HG03460 (cell line): ENCODE measurements at regions not wholly inside any gene's neighbourhood (a gene's known extent, or its start where the extent isn't known, plus 50 kb on each side); places are given as distances from the start of the nearest gene placed in this dataset.
"Not testable (repeated sequence)": the region's sequence is repeated elsewhere in the genome, so short reads cannot be mapped to it uniquely, and the experiment has no call there.

Source experiments
- ATAC-seq: cut with Tn5 transposase; IDR thresholded peaks from one replicate; pipeline ENCODE4 v1.9.1; 2021; ENCODE audit not compliant: unreplicated experiment

DNA sequence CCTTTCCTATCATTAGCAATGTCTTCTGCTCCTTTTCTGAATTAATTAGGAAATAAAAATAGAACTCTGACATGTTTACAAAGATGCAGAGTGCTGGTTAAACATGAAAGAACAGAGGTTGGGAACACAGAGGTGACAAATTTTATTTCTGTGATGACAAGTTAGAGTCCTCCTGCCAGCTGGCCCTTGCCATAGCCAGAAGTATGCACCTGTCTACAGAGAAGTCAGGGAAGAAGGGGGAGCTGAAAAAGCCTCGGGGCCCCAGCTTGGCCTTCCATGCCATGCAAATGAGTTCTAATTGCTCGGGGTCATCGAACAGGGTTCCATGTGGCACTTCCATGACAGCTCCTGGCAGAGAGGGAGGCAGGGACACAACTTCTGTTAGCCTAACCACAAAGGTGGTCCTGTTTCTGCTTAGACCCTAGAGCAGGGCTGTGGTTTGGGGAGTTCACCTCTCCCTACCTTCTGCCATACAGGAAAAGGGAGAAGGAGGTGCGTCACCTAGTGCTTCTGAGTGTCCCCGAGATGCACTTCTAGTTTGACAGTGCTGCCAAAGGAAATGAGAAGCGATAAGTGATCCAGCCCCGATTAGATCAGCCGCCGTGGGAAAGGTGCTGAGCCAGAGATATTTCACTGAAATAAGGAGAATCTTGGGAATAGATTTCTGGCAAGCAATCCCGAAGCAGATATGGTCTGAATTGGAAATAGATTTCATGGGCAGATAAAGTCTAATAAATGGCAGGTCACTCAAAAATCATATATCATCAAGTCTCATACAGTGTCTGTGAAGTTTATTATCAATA lies 155.8 kb upstream of the FOXN3 start:
- ATAC-seq, result no peak

- ATAC-seq, result no peak
Measured at GRCh38 chr14:89571491-89571890, 154.5 kb upstream of the FOXN3 start.

- ATAC-seq, result no peak
Measured at GRCh38 chr14:89566644-89567415, 149.8 kb upstream of the FOXN3 start.

GRCh38 chr14:89566180-89566579 lies 149.1 kb upstream of the FOXN3 start:
- ATAC-seq, result no peak

- no peak for ATAC-seq
Measured at GRCh38 chr14:89565607-89566006, 148.6 kb upstream of the FOXN3 start.

DNA sequence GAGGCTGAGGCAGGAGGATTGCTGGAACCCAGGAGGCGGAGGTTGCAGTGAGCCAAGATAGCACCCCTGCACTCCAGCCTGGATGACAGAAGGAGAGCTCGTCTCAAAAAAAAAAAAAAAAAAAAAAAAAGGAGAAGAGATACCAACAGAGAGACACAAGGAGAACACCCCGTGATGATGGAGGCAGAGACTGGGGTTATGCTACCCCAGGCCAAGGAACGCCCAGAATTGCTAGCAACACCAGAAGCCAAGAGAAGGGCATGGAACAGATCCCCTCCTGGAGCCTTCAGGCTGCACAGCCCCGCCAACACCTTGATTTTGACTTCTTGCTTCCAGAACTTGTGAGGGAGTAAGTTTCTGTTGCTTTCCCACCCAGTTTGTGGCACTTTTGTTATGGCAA lies 148.0 kb upstream of the FOXN3 start:
- no peak for ATAC-seq

GRCh38 chr14:89564286-89564957 lies 147.4 kb upstream of the FOXN3 start:
- ATAC-seq, result no peak

DNA sequence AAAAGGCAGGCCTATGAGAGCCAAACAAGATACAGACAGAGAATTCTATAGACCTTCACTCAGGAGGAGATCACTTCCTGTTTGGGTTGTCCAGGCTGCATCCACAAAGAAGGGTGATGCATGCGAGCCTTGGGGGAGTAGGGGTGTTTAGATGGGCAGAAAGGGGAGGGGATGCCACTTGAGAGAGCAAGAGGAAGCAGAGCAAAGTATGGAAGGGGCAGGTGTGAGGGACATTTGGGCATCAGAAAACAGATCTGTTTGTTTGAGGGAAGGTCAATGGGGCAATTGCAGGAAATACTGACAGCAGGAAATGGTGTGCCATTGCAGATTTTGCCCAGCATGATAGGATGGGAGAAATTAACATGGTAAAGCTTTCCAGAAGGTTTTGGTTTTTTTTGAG lies 146.4 kb upstream of the FOXN3 start:
- no peak for ATAC-seq

DNA sequence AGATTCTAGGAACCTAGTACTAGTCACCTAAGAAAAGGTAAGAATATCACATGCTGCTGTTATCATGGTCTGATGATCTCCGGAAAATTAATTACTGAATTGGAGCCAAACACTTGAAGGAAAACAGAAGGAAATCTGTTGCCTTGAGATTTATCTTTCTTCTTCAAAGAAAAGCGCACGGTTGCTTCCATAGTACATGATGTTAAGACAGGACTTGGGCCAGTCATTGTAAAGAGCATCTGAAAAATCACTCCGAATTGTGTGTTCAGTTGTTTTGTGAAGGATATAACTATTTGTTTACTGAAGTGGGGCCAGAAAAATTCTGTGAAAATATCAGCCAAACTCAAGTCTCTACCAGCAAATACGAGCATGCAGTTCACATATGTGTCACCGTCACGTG lies 134.9 kb upstream of the FOXN3 start:
- no peak for ATAC-seq

GRCh38 chr14:89551432-89551831 lies 134.4 kb upstream of the FOXN3 start:
- no peak for ATAC-seq

GRCh38 chr14:89550821-89551220 lies 133.8 kb upstream of the FOXN3 start:
- no peak for ATAC-seq

DNA sequence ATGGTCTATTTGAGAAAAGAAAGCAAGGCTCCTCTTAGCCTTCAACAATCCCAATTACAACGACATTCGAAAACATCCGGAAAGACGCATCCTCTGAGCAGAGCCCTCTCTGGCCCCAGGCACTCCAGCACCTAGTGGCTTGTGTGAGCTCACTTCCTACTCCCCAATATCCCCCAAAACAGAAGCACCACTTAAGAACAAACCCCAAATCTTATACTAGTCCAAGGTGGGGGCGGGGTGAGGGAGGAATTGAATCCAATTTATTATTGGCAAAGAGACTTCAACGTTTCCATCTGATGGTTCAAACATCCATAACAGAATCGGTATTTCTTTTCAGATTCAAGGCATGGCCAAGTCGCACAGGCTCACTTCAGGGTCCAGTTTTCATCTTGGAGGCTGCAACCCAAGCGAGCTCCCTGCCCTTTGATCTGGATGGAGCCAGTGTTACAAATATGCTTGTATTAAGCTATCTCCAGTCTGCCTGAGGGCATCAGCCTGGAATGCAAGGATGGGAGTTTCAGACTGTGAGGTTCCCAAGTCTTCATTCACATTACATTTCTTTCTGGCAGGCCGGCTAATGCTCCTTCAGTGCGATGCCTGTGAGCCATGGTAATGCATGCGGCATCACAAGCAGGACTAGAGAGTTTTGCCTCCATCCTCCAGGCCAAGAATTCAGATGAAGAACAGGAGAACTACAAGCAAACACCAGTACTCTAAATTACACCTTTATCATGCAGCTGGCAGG lies 132.5 kb upstream of the FOXN3 start:
- ATAC-seq, result no peak

- not testable (repeated sequence) for ATAC-seq
Measured at GRCh38 chr14:89547047-89547446, 130.0 kb upstream of the FOXN3 start.

- no peak for ATAC-seq
Measured at GRCh38 chr14:89544636-89545301, 127.7 kb upstream of the FOXN3 start.

DNA sequence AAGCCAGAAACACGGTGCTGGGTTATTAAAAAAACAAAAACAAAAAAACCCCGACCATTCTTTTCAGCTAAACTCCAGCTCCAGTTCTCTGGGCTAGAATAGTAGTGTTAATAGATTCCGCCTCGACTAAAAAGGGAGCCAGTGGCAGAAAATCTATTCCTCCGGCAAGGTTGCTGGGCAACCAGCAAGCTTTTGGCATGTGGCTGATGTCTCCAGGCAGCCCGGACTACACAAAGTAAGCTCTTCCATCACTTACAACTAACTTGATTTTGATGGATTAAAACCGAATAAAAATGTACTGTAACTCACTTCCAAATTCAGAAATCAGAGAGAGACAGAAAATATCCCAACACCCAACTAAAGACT lies 126.4 kb upstream of the FOXN3 start:
- ATAC-seq, result no peak

GRCh38 chr14:89542786-89543424 lies 125.9 kb upstream of the FOXN3 start:
- ATAC-seq, result no peak

DNA sequence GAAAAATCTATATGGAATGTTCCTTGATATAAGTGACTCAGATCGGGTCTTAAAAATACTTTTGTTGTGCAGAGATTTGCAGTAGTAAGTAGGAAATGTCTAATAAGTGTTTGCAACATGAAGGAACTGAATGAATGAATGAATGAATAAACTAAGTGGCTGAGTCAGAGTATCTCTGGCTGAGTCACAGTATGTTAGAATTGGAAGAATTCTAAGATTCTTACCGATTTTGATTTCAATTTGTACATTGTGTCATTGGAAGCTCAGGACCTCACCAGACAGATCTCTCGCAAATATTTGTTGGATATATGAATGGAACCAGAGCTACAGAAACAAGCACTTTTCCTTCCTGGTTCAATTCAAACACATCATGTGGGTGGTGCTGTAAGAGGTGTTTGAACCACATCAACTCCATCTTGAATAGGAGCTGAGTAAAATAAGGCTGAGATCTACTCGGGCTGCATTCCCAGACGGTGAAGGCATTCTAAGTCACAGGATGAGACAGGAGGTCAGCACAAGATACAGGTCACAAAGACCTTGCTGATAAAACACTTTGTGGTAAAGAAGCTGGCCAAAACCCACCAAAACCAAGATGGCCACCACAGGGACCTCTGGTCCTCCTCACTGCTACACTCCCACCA lies 123.9 kb upstream of the FOXN3 start:
- ATAC-seq, result no peak

DNA sequence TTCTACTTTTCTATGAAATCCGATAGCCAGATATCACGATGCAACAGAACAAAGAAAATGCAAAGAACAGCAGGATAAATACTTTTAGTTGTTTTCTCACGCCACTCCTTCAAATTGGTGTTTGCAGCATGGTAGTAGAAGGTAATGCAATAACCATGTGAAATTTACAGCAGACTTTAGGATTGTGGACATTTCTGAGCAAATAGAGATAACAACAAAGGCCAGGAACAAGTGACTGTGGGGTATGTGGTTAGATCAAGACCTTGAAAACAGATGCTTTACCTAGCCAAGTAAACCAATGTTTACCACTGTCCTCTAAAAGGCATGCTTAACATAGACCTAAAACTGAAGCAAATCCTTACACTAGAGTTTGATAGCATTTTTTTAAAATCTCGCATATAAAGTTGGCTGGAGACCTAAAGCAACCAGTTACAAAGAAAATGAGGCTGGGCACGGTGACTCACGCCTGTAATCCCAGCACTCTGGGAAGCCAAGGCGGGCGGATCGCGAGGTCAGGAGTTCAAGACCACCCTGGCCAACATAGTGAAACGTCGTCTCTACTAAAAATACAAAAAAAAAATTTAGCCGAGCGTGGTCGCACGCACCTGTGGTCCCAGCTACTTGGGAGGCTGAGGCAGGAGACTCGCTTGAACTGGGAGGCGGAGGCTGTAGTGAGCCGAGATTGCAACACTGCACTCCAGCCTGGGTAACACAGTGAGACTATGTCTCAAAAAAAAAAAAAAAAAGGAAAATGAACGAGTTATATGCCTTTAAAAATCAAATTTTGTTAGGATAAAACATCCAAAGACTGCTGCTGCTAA lies 123.2 kb upstream of the FOXN3 start:
- ATAC-seq, result no peak

- no peak for ATAC-seq
Measured at GRCh38 chr14:89537911-89538310, 120.9 kb upstream of the FOXN3 start.
